GM13976 (cell line): ENCODE measurements at regions not wholly inside any gene's neighbourhood (a gene's known extent, or its start where the extent isn't known, plus 50 kb on each side); places are given as distances from the start of the nearest gene placed in this dataset.

Source experiments
- DNase-seq: peaks from one replicate; pipeline ENCODE4 v3.0.0; 2012; ENCODE audit warnings: low spot score
- CTCF ChIP-seq: IDR thresholded peaks from 2 replicates; pipeline ENCODE4 v1.5.1; 2012; ENCODE audit warnings: borderline replicate concordance, mild to moderate bottlenecking; ENCODE audit not compliant: insufficient read depth; ENCODE audit errors: extremely low read depth, missing control alignments, control extremely low read depth
- in situ Hi-C: fragments of 300-500 bp; cut with MboI; formaldehyde crosslinking; loops from one replicate; pipeline ENCODE4 v1.12.0; 2022; ENCODE audit warnings: low sequenced_read_pairs, mixed read lengths, inconsistent platforms; ENCODE audit not compliant: unreplicated experiment

GRCh38 chr5:152303841-152304240, 101.2 kb downstream of the NMUR2 start:
- no peak for DNase-seq
- in situ Hi-C loops, result no loop called here
- TF ChIP-seq CTCF, result no peak

- no peak for DNase-seq
- TF ChIP-seq CTCF, result no peak
- in situ Hi-C loops, result no loop called here
Measured at GRCh38 chr5:152297866-152298265, 107.2 kb downstream of the NMUR2 start.

- in situ Hi-C loops, result no loop called here
- no peak for DNase-seq
- no peak for TF ChIP-seq CTCF
Measured at GRCh38 chr5:152293189-152293588, 111.9 kb downstream of the NMUR2 start.

- TF ChIP-seq CTCF, result no peak
- DNase-seq, result no peak
- in situ Hi-C loops, result no loop called here
Measured at GRCh38 chr5:152290181-152290580, 114.9 kb downstream of the NMUR2 start.

- in situ Hi-C loops, result no loop called here
- no peak for DNase-seq
- TF ChIP-seq CTCF, result no peak
Measured at GRCh38 chr5:152288917-152289595, 116.0 kb downstream of the NMUR2 start.

GRCh38 chr5:152288499-152288898, 116.6 kb downstream of the NMUR2 start:
- in situ Hi-C loops, result no loop called here
- TF ChIP-seq CTCF, result no peak
- no peak for DNase-seq
